ENCODE measurements at regions not wholly inside any gene's neighbourhood (a gene's known extent, or its start where the extent isn't known, plus 50 kb on each side); places are given as distances from the start of the nearest gene placed in this dataset.

DNA sequence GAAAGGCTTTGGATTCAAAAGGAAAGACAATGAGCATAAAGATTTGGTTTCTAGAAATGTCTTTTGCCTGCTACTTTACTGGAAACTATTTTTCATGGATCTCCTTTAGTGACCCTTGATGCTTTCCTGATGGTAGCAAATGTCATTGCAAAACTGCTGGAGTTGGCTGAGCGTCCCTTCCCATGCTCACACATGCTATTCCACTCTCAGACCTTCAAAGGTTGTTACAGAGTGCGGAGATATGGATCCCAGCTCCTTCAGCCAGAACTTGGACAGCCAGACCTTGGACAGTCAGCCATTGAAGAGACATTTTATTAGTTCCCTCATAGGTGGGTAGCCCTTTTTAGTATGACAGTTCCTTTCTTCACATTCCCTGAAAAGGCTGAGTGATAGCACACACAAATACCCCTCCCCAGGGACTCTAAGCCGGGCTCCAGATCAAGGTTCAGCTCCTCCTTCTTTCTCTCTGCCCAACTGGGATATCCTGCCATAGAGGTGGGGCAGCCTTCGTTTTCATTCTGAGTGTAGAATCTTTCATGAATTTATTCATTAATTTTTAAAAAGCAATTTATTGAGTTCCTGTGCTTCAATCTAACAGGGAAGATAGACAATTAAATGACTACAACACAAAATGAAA is 153.3 kb upstream of the SLC44A1 start:
- TF ChIP-seq, protein P1, sequence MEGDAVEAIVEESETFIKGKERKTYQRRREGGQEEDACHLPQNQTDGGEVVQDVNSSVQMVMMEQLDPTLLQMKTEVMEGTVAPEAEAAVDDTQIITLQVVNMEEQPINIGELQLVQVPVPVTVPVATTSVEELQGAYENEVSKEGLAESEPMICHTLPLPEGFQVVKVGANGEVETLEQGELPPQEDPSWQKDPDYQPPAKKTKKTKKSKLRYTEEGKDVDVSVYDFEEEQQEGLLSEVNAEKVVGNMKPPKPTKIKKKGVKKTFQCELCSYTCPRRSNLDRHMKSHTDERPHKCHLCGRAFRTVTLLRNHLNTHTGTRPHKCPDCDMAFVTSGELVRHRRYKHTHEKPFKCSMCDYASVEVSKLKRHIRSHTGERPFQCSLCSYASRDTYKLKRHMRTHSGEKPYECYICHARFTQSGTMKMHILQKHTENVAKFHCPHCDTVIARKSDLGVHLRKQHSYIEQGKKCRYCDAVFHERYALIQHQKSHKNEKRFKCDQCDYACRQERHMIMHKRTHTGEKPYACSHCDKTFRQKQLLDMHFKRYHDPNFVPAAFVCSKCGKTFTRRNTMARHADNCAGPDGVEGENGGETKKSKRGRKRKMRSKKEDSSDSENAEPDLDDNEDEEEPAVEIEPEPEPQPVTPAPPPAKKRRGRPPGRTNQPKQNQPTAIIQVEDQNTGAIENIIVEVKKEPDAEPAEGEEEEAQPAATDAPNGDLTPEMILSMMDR (IDR thresholded peaks at IDR 0.05) = no peak
- TF ChIP-seq POLR2A (IDR thresholded peaks at IDR 0.05) = no peak

Measured in Peyer's patch (tissue), 4 donors.